ENCODE measurements at regions not wholly inside any gene's neighbourhood (a gene's known extent, or its start where the extent isn't known, plus 50 kb on each side); places are given as distances from the start of the nearest gene placed in this dataset.

DNA sequence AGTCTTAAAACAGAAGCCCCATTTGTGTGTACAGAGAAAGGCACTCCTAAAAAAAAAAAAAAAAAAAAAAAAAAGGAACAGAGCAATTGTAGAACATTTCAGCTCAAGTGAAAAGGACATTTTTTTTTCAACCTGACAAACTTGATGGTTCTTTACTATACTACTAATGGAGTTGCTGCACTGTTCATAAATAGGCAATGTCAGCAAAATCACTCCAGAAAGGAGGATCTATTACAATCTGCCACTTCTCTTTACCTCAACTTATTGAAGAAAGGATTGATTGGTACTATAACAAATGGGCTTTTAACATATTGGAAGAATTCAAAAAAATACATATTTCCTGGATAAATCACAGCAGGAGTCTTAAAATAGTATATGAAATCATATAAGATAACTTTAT lies 1517.7 kb downstream of the SLITRK1 start:
- Histone ChIP-seq H3K36me3 (ENCODE audit: control insufficient read depth, insufficient read depth, low read length) (no peaks in the 10 kb centered on the region), H3K27me3 (ENCODE audit: control insufficient read depth, insufficient read depth, low read length) (no peaks in the 10 kb centered on the region), H3K27ac (no peak overlapping the region), H3K4me1 (no peaks in the 10 kb centered on the region), H2AFZ (no peak overlapping the region), H3K4me3 (ENCODE audit: low read depth, low read length) (no peak overlapping the region), H3K4me2 (ENCODE audit: low read length) (no peak overlapping the region), H3K79me2 (no peaks in the 10 kb centered on the region), H3K9me3 (ENCODE audit: control insufficient read depth, low read length) (no peaks in the 10 kb centered on the region), H3K9ac (no peak overlapping the region)
- no peak for TF ChIP-seq CTCF (IDR thresholded peaks at IDR 0.05)

DNA sequence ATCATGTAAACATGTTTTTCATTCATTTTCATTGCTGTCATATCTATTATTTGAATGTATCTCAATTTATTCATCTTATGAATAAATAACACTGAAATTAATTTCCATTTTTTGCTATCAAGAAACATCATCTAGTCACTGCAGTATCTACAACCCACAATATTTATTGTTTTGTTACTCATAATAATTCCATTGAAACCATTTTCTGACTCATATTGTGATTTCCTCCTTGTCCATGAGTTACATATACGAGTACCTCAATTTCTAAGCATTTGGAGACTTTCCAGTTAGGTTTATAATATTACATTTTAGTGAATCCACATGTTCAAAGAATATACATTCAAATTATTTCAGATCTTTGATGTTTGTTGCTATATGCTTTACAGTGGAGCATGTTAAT lies 1524.0 kb downstream of the SLITRK1 start:
- H3K4me2 ChIP-seq (ENCODE audit: low read length) = no peak overlapping the region
- H3K79me2 ChIP-seq = no peaks in the 10 kb centered on the region
- no peaks in the 10 kb centered on the region for H3K36me3 ChIP-seq (ENCODE audit: control insufficient read depth, insufficient read depth, low read length)
- no peak overlapping the region for H3K4me3 ChIP-seq (ENCODE audit: low read depth, low read length)
- no peak overlapping the region for H3K27ac ChIP-seq
- no peaks in the 10 kb centered on the region for H3K27me3 ChIP-seq (ENCODE audit: control insufficient read depth, insufficient read depth, low read length)
- no peak for TF ChIP-seq CTCF (IDR thresholded peaks at IDR 0.05)
- no peak overlapping the region for H3K9ac ChIP-seq
- H2AFZ ChIP-seq = no peak overlapping the region
- H3K9me3 ChIP-seq (ENCODE audit: control insufficient read depth, low read length) = no peaks in the 10 kb centered on the region
- no peaks in the 10 kb centered on the region for H3K4me1 ChIP-seq

GRCh38 chr13:82356667-82357410 lies 1525.4 kb downstream of the SLITRK1 start:
- H3K4me1 ChIP-seq = no peaks in the 10 kb centered on the region
- H3K4me2 ChIP-seq (ENCODE audit: low read length) = no peak overlapping the region

DNA sequence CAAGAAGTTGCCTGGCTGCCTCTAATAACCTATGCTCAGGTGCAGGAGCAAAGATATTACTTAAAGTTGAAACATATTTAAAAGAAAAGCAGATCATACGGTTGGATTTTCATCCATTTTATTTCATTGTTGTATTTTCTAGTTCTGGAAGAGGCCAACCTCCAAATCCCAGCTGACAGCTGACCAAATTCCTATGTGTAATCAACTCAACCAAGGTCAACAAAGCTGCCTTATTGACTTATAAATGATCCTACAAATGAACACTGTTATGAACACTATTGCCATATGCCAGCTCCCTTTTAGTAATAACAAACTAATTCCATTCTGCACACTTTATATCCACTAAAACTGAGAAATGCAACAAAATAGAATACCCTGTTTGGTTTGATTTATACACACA lies 1537.4 kb downstream of the SLITRK1 start:
- H3K36me3 ChIP-seq (ENCODE audit: control insufficient read depth, insufficient read depth, low read length) = no peaks in the 10 kb centered on the region
- TF ChIP-seq CTCF (IDR thresholded peaks at IDR 0.05) = no peak
- H3K27ac ChIP-seq = no peak overlapping the region
- no peak overlapping the region for H3K4me3 ChIP-seq (ENCODE audit: low read depth, low read length)
- H3K4me1 ChIP-seq = no peaks in the 10 kb centered on the region
- no peak overlapping the region for H3K9ac ChIP-seq
- no peak overlapping the region for H3K4me2 ChIP-seq (ENCODE audit: low read length)
- no peaks in the 10 kb centered on the region for H3K79me2 ChIP-seq
- H3K27me3 ChIP-seq (ENCODE audit: control insufficient read depth, insufficient read depth, low read length) = no peaks in the 10 kb centered on the region
- H2AFZ ChIP-seq = no peak overlapping the region
- H3K9me3 ChIP-seq (ENCODE audit: control insufficient read depth, low read length) = no peaks in the 10 kb centered on the region

More at GRCh38 chr13:82356667-82357410, 1525.4 kb downstream of the SLITRK1 start:
- Histone ChIP-seq H3K79me2 (no peaks in the 10 kb centered on the region), H2AFZ (no peak overlapping the region), H3K4me3 (ENCODE audit: low read depth, low read length) (no peak overlapping the region), H3K27me3 (ENCODE audit: control insufficient read depth, insufficient read depth, low read length) (no peaks in the 10 kb centered on the region), H3K9me3 (ENCODE audit: control insufficient read depth, low read length) (no peaks in the 10 kb centered on the region), H3K36me3 (ENCODE audit: control insufficient read depth, insufficient read depth, low read length) (no peaks in the 10 kb centered on the region), H3K9ac (no peak overlapping the region), H3K27ac (no peak overlapping the region)
- no peak for TF ChIP-seq CTCF (IDR thresholded peaks at IDR 0.05)

DNA sequence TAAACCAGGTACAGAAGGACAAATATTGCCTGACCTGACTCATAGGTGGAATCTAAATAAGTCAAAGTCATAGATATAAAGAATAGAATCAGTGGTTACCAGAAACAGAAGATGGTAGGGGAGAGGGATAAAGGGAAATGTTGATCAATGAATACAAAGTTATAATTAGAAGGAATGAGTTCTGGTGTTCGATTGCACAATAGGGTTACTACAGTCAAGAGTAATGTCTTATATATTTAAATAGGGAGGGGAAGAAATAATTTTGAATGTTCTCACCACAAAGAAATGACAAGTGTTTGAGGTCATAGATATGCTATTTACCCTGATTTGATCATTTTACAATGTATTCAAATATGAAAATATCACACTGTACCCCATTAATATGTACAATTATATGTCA lies 1541.2 kb downstream of the SLITRK1 start:
- no peaks in the 10 kb centered on the region for H3K4me1 ChIP-seq
- TF ChIP-seq CTCF (IDR thresholded peaks at IDR 0.05) = no peak
- H3K9me3 ChIP-seq (ENCODE audit: control insufficient read depth, low read length) = no peaks in the 10 kb centered on the region
- H3K4me3 ChIP-seq (ENCODE audit: low read depth, low read length) = no peak overlapping the region
- no peaks in the 10 kb centered on the region for H3K36me3 ChIP-seq (ENCODE audit: control insufficient read depth, insufficient read depth, low read length)
- H3K4me2 ChIP-seq (ENCODE audit: low read length) = no peak overlapping the region
- H3K27me3 ChIP-seq (ENCODE audit: control insufficient read depth, insufficient read depth, low read length) = no peaks in the 10 kb centered on the region
- H3K79me2 ChIP-seq = no peaks in the 10 kb centered on the region
- H2AFZ ChIP-seq = no peak overlapping the region
- no peak overlapping the region for H3K9ac ChIP-seq
- H3K27ac ChIP-seq = no peak overlapping the region
